ENCODE measurements at regions not wholly inside any gene's neighbourhood (a gene's known extent, or its start where the extent isn't known, plus 50 kb on each side); places are given as distances from the start of the nearest gene placed in this dataset.

- Histone ChIP-seq H3K27ac (ENCODE audit: insufficient read depth, low read depth, low read length, poor library complexity, severe bottlenecking) (no peak overlapping the region), H3K9me3 (ENCODE audit: control insufficient read depth, low read length) (no peaks in the 10 kb centered on the region), H3K36me3 (ENCODE audit: control insufficient read depth, insufficient read depth, low read length) (no peaks in the 10 kb centered on the region), H3K4me1 (ENCODE audit: control insufficient read depth, insufficient read depth, low read length) (no peaks in the 10 kb centered on the region), H3K4me3 (ENCODE audit: insufficient read depth, low read depth, low read length) (no peak overlapping the region), H3K27me3 (ENCODE audit: control insufficient read depth, insufficient read depth, low read length, poor library complexity, severe bottlenecking) (no peaks in the 10 kb centered on the region)
- WGBS, 2 experiments, result 91% methylated on average over 5 of the region's 5 CpGs
These were observed 64.2 kb upstream of the UMPS start for GRCh38 chr3:124666067-124666466.

- H3K27me3 ChIP-seq (ENCODE audit: control insufficient read depth, insufficient read depth, low read length, poor library complexity, severe bottlenecking), result no peaks in the 10 kb centered on the region
- WGBS, 2 experiments, result 92 to 95% methylated on average over 2 of the region's 3 CpGs
- no peaks in the 10 kb centered on the region for H3K4me1 ChIP-seq (ENCODE audit: control insufficient read depth, insufficient read depth, low read length)
- no peaks in the 10 kb centered on the region for H3K36me3 ChIP-seq (ENCODE audit: control insufficient read depth, insufficient read depth, low read length)
- H3K9me3 ChIP-seq (ENCODE audit: control insufficient read depth, low read length), result no peaks in the 10 kb centered on the region
- no peak overlapping the region for H3K27ac ChIP-seq (ENCODE audit: insufficient read depth, low read depth, low read length, poor library complexity, severe bottlenecking)
- no peak overlapping the region for H3K4me3 ChIP-seq (ENCODE audit: insufficient read depth, low read depth, low read length)
These were observed 60.8 kb upstream of the UMPS start for GRCh38 chr3:124669470-124669869.

GRCh38 chr3:124671106-124671505, 59.1 kb upstream of the UMPS start:
- H3K27me3 ChIP-seq (ENCODE audit: control insufficient read depth, insufficient read depth, low read length, poor library complexity, severe bottlenecking), result no peaks in the 10 kb centered on the region
- no peak overlapping the region for H3K4me3 ChIP-seq (ENCODE audit: insufficient read depth, low read depth, low read length)
- no peaks in the 10 kb centered on the region for H3K9me3 ChIP-seq (ENCODE audit: control insufficient read depth, low read length)
- no peaks in the 10 kb centered on the region for H3K4me1 ChIP-seq (ENCODE audit: control insufficient read depth, insufficient read depth, low read length)
- WGBS, 2 experiments, result 91 to 95% methylated on average over 4 of the region's 5 CpGs
- no peaks in the 10 kb centered on the region for H3K36me3 ChIP-seq (ENCODE audit: control insufficient read depth, insufficient read depth, low read length)
- H3K27ac ChIP-seq (ENCODE audit: insufficient read depth, low read depth, low read length, poor library complexity, severe bottlenecking), result no peak overlapping the region

GRCh38 chr3:124674336-124674735, 55.9 kb upstream of the UMPS start:
- no peaks in the 10 kb centered on the region for H3K36me3 ChIP-seq (ENCODE audit: control insufficient read depth, insufficient read depth, low read length)
- WGBS, 2 experiments, result 90 to 91% methylated on average over 13 of the region's 13 CpGs
- no peaks in the 10 kb centered on the region for H3K4me1 ChIP-seq (ENCODE audit: control insufficient read depth, insufficient read depth, low read length)
- no peaks in the 10 kb centered on the region for H3K27me3 ChIP-seq (ENCODE audit: control insufficient read depth, insufficient read depth, low read length, poor library complexity, severe bottlenecking)
- H3K4me3 ChIP-seq (ENCODE audit: insufficient read depth, low read depth, low read length), result no peak overlapping the region
- no peaks in the 10 kb centered on the region for H3K9me3 ChIP-seq (ENCODE audit: control insufficient read depth, low read length)
- H3K27ac ChIP-seq (ENCODE audit: insufficient read depth, low read depth, low read length, poor library complexity, severe bottlenecking), result no peak overlapping the region

- no peaks in the 10 kb centered on the region for H3K36me3 ChIP-seq (ENCODE audit: control insufficient read depth, insufficient read depth, low read length)
- H3K4me1 ChIP-seq (ENCODE audit: control insufficient read depth, insufficient read depth, low read length), result no peaks in the 10 kb centered on the region
- no peaks in the 10 kb centered on the region for H3K27me3 ChIP-seq (ENCODE audit: control insufficient read depth, insufficient read depth, low read length, poor library complexity, severe bottlenecking)
- no peak overlapping the region for H3K27ac ChIP-seq (ENCODE audit: insufficient read depth, low read depth, low read length, poor library complexity, severe bottlenecking)
- no peak overlapping the region for H3K4me3 ChIP-seq (ENCODE audit: insufficient read depth, low read depth, low read length)
- 88 to 90% methylated on average over 3 of the region's 3 CpGs for WGBS, 2 experiments
- no peaks in the 10 kb centered on the region for H3K9me3 ChIP-seq (ENCODE audit: control insufficient read depth, low read length)
These were observed 54.0 kb upstream of the UMPS start for GRCh38 chr3:124676236-124676635.

- H3K27ac ChIP-seq (ENCODE audit: insufficient read depth, low read depth, low read length, poor library complexity, severe bottlenecking), result no peak overlapping the region
- WGBS, 2 experiments, result 92 to 93% methylated on average over 5 of the region's 5 CpGs
- no peaks in the 10 kb centered on the region for H3K27me3 ChIP-seq (ENCODE audit: control insufficient read depth, insufficient read depth, low read length, poor library complexity, severe bottlenecking)
- no peaks in the 10 kb centered on the region for H3K9me3 ChIP-seq (ENCODE audit: control insufficient read depth, low read length)
- no peak overlapping the region for H3K4me3 ChIP-seq (ENCODE audit: insufficient read depth, low read depth, low read length)
- no peaks in the 10 kb centered on the region for H3K4me1 ChIP-seq (ENCODE audit: control insufficient read depth, insufficient read depth, low read length)
- H3K36me3 ChIP-seq (ENCODE audit: control insufficient read depth, insufficient read depth, low read length), result no peaks in the 10 kb centered on the region
These were observed 51.1 kb upstream of the UMPS start for GRCh38 chr3:124679048-124679638.
